Esophagus muscularis mucosa (tissue), 4 donors: ENCODE measurements at regions not wholly inside any gene's neighbourhood (a gene's known extent, or its start where the extent isn't known, plus 50 kb on each side); places are given as distances from the start of the nearest gene placed in this dataset.

Experiments used
- DNase-seq: peaks from one replicate; pipeline ENCODE4 v3.0.0-alpha.2; 2017; ENCODE audit errors: extremely low spot score
- H3K27ac ChIP-seq, 4 donors: fragments of 200-600 bp; sonication (generic); replicated peaks in 1 of 4; 1 replicate in 3 of 4; 2 replicates in 1 of 4; pipeline ENCODE4 v1.5.1; 2016 to 2019; ENCODE audit warnings: mild to moderate bottlenecking in 1 of 4
- H3K27me3 ChIP-seq, 4 donors: fragments of 200-600 bp; sonication (generic); one replicate each; pipeline versions ENCODE4 v1.5.1 to v1.6.0; 2016 to 2019
- H3K36me3 ChIP-seq, 4 donors: fragments of 200-600 bp; sonication (generic); one replicate each; pipeline ENCODE4 v1.5.1; 2016 to 2019
- H3K4me1 ChIP-seq, 4 donors: fragments of 200-600 bp; sonication (generic); one replicate each; pipeline ENCODE4 v1.5.1; 2016 to 2019
- H3K4me3 ChIP-seq, 4 donors: fragments of 200-600 bp; sonication (generic); 1 replicate in 2 of 4; 2 replicates in 2 of 4; pipeline ENCODE4 v1.5.1; 2016 to 2019; ENCODE audit warnings: mild to moderate bottlenecking in 4 of 4, moderate library complexity in 1 of 4
- H3K9me3 ChIP-seq, 4 donors: fragments of 200-600 bp; sonication (generic); 1 replicate in 3 of 4; 2 replicates in 1 of 4; pipeline ENCODE4 v1.5.1; 2016 to 2019
- EP300 ChIP-seq: sonication (generic); formaldehyde crosslinking; IDR thresholded peaks from one replicate; pipeline ENCODE4 v1.6.1; 2017; ENCODE audit warnings: antibody characterized with exemption
- POLR2A ChIP-seq: fragments of 450-650 bp; IDR thresholded peaks from one replicate; pipeline ENCODE4 v1.6.1; 2017; ENCODE audit warnings: antibody characterized with exemption, moderate library complexity, mild to moderate bottlenecking, low read depth
- POLR2AphosphoS5 ChIP-seq, 2 donors: sonication (generic); formaldehyde crosslinking; IDR thresholded peaks; one replicate each; pipeline ENCODE4 v1.6.1; 2017; ENCODE audit warnings: antibody characterized with exemption in 2 of 2
- WGBS: methylation state at CpG from one replicate; pipeline ENCODE4 v1.1.5; 2018; 5-methylcytosine and 5-hydroxymethylcytosine counted together
- intact Hi-C: fragments of 100-400 bp; cut with DNase I; formaldehyde crosslinking; loops from one replicate; pipeline ENCODE4 v1.15.1; 2023
- TF ChIP-seq, protein P1 (sequence below), 3 experiments: fragments of 200-600 bp in 2 of 3; fragments of 450-650 bp in 1 of 3; sonication (generic) in 2 of 3; IDR thresholded peaks; one replicate each; pipeline ENCODE4 v1.5.1; 2017 to 2019; ENCODE audit warnings: antibody characterized with exemption in 3 of 3, mild to moderate bottlenecking in 2 of 3, moderate library complexity in 1 of 3

- H3K9me3 ChIP-seq = peaks cover 0 to 9% (median 5%) of the 10 kb centered on the region in 4 donors
- DNase-seq = no peak
- H3K4me3 ChIP-seq = no peak overlapping the region
- intact Hi-C loops = no loop called here
- no peaks in the 10 kb centered on the region for H3K27me3 ChIP-seq
- 82% methylated on average over 3 of the region's 3 CpGs for WGBS
- H3K4me1 ChIP-seq = peaks cover 0 to 12% (median 4%) of the 10 kb centered on the region in 4 donors
- no peak for TF ChIP-seq POLR2A
- TF ChIP-seq, protein P1, sequence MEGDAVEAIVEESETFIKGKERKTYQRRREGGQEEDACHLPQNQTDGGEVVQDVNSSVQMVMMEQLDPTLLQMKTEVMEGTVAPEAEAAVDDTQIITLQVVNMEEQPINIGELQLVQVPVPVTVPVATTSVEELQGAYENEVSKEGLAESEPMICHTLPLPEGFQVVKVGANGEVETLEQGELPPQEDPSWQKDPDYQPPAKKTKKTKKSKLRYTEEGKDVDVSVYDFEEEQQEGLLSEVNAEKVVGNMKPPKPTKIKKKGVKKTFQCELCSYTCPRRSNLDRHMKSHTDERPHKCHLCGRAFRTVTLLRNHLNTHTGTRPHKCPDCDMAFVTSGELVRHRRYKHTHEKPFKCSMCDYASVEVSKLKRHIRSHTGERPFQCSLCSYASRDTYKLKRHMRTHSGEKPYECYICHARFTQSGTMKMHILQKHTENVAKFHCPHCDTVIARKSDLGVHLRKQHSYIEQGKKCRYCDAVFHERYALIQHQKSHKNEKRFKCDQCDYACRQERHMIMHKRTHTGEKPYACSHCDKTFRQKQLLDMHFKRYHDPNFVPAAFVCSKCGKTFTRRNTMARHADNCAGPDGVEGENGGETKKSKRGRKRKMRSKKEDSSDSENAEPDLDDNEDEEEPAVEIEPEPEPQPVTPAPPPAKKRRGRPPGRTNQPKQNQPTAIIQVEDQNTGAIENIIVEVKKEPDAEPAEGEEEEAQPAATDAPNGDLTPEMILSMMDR (IDR thresholded peaks at IDR 0.05) = no peak
- no peak for TF ChIP-seq POLR2AphosphoS5 (IDR thresholded peaks at IDR 0.05)
- TF ChIP-seq EP300 = no peak
- H3K27ac ChIP-seq = no peak overlapping the region
- H3K36me3 ChIP-seq = no peaks in the 10 kb centered on the region
Measured at GRCh38 chr9:71504636-71505035, 263.7 kb downstream of the CEMIP2 start.

DNA sequence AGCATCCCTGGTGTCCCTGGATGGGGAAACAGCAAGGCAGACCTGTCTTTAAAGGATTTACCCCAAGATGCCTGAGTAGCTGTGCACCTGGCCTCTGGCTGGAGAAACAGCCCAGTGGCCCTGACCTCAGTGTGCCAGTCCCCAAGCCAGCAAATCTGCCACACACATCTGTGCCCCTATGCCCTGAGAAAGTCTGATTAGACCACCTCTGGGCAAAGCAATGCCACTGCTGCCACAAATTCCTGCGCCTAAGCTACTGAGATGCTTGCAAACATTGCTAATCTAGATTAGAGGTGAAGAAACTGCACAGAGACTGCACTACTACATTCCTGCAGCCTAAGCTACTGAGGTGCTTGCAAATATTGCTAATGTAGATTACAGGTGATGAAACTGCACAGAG lies 269.6 kb downstream of the CEMIP2 start:
- 100% methylated on average over 1 of the region's 1 CpG for WGBS
- no peak for DNase-seq
- Histone ChIP-seq H3K4me1 (no peaks in the 10 kb centered on the region), H3K27me3 (no peaks in the 10 kb centered on the region), H3K36me3 (no peaks in the 10 kb centered on the region), H3K27ac (no peak overlapping the region), H3K4me3 (no peak overlapping the region), H3K9me3 (peaks cover 0 to 22% (median 16%) of the 10 kb centered on the region in 4 donors)
- intact Hi-C loops = no loop called here
- TF ChIP-seq EP300 (no peak), POLR2AphosphoS5 (IDR thresholded peaks at IDR 0.05) (no peak)
- TF ChIP-seq, protein P1 (IDR thresholded peaks at IDR 0.05) = no peak

DNA sequence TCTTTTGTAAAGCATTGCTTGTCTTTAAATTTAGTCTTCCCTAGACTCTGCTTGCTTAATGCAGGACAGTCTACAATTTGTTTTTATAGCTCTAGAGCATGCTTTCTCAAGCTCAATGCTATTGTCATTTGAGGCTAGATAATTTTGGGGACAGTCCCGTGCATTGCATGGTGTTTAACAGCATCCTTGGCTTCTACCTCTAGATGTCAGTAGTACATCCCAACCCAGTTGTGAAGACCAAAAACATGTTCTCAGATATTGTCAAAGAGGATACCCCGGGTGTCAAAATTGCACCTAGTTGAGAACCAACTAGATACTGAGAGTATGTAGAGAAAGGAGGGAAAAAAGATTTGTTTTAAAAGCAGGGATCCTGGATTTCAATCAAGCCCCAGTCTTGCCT lies 277.5 kb downstream of the CEMIP2 start:
- intact Hi-C loops = no loop called here
- Histone ChIP-seq H3K9me3 (no peaks in the 10 kb centered on the region), H3K4me3 (no peak overlapping the region), H3K4me1 (no peaks in the 10 kb centered on the region), H3K27ac (no peak overlapping the region), H3K27me3 (no peaks in the 10 kb centered on the region), H3K36me3 (no peaks in the 10 kb centered on the region)
- TF ChIP-seq POLR2AphosphoS5 (IDR thresholded peaks at IDR 0.05) (no peak), EP300 (no peak), POLR2A (no peak)
- TF ChIP-seq, protein P1 (IDR thresholded peaks at IDR 0.05) = no peak
- no peak for DNase-seq
- WGBS = 42% methylated on average over 2 of the region's 2 CpGs

GRCh38 chr9:71487061-71487460 lies 281.3 kb downstream of the CEMIP2 start:
- H3K27me3 ChIP-seq = peaks cover 0 to 5% (median 0%) of the 10 kb centered on the region in 4 donors
- H3K4me1 ChIP-seq = no peaks in the 10 kb centered on the region
- WGBS = 51% methylated on average over 6 of the region's 6 CpGs
- TF ChIP-seq, protein P1 (IDR thresholded peaks at IDR 0.05) = no peak
- TF ChIP-seq EP300 (no peak), POLR2AphosphoS5 (IDR thresholded peaks at IDR 0.05) (no peak), POLR2A (no peak)
- H3K4me3 ChIP-seq = no peak overlapping the region
- no peaks in the 10 kb centered on the region for H3K9me3 ChIP-seq
- DNase-seq = no peak
- no peak overlapping the region for H3K27ac ChIP-seq
- H3K36me3 ChIP-seq = no peaks in the 10 kb centered on the region
- intact Hi-C loops = no loop called here

DNA sequence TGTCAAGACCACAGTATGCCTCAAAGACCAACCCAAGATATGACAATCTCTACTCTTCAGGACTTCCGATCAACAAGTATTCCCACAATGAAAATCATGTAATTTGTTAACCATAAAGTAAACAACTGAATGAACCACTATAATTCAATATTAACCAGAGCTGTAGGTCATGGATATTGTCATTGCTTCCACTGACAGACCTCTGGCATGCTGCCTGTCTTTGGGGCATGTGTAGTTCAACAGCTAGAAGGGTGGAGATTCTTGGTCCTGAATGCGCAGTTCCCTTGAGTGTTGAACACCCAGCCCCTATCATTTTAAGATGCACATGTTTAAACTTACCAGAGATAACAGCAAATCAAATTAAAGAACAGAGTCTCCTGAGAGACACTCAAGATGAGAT lies 283.0 kb downstream of the CEMIP2 start:
- H3K36me3 ChIP-seq = no peaks in the 10 kb centered on the region
- H3K27me3 ChIP-seq = peaks cover 0 to 5% (median 0%) of the 10 kb centered on the region in 4 donors
- H3K4me3 ChIP-seq = no peak overlapping the region
- intact Hi-C loops = no loop called here
- no peaks in the 10 kb centered on the region for H3K9me3 ChIP-seq
- H3K4me1 ChIP-seq = no peaks in the 10 kb centered on the region
- H3K27ac ChIP-seq = no peak overlapping the region
- no peak for TF ChIP-seq EP300
- TF ChIP-seq POLR2A = no peak
- TF ChIP-seq POLR2AphosphoS5 (IDR thresholded peaks at IDR 0.05) = no peak
- TF ChIP-seq, protein P1 (IDR thresholded peaks at IDR 0.05) = no peak
- DNase-seq = no peak
- 82% methylated on average over 2 of the region's 2 CpGs for WGBS
